Lung (tissue), 11 donors: ENCODE measurements at regions not wholly inside any gene's neighbourhood (a gene's known extent, or its start where the extent isn't known, plus 50 kb on each side); places are given as distances from the start of the nearest gene placed in this dataset.
"Not testable (repeated sequence)": the region's sequence is repeated elsewhere in the genome, so short reads cannot be mapped to it uniquely, and the experiment has no call there.

Experiments used
- ATAC-seq: fragments of 200-7000 bp; cut with Tn5 transposase; one replicate; pipeline ENCODE4 v1.9.1; 2020; ENCODE audit warnings: moderate number of reproducible peaks; ENCODE audit not compliant: insufficient read depth, low FRiP score
- DNase-seq, 3 donors: peaks; one replicate each; pipeline ENCODE4 v3.0.0-alpha.2; 2013 to 2017
- H3K27ac ChIP-seq, 2 donors: one replicate each; pipeline ENCODE4 v1.5.1; 2013; ENCODE audit warnings: mild to moderate bottlenecking in 2 of 2, moderate library complexity in 2 of 2, control low read depth in 1 of 2, inconsistent platforms in 1 of 2, low read depth in 1 of 2, low read length in 1 of 2
- H3K27me3 ChIP-seq, 3 donors: one replicate each; pipeline ENCODE4 v1.5.1; 2013; ENCODE audit warnings: low read length in 2 of 3; ENCODE audit not compliant: control insufficient read depth in 3 of 3, insufficient read depth in 3 of 3
- H3K36me3 ChIP-seq, 4 donors: one replicate each; pipeline ENCODE4 v1.5.1; 2013; ENCODE audit warnings: low read length in 4 of 4, mild to moderate bottlenecking in 1 of 4, moderate library complexity in 1 of 4; ENCODE audit not compliant: control insufficient read depth in 4 of 4, insufficient read depth in 4 of 4
- H3K4me1 ChIP-seq, 5 donors: one replicate each; pipeline ENCODE4 v1.5.1; 2013; ENCODE audit warnings: low read length in 5 of 5, mild to moderate bottlenecking in 2 of 5, moderate library complexity in 1 of 5; ENCODE audit not compliant: control insufficient read depth in 5 of 5, insufficient read depth in 5 of 5
- H3K4me3 ChIP-seq: one replicate; pipeline ENCODE4 v1.5.1; 2013; ENCODE audit warnings: mild to moderate bottlenecking, control low read depth, moderate library complexity
- H3K9ac ChIP-seq, 2 donors: one replicate each; pipeline ENCODE4 v1.5.1; 2013; ENCODE audit warnings: low read length in 2 of 2, control low read depth in 1 of 2; ENCODE audit not compliant: insufficient read depth in 1 of 2
- H3K9me3 ChIP-seq, 4 donors: one replicate each; pipeline ENCODE4 v1.5.1; 2013; ENCODE audit warnings: low read length in 3 of 4, mild to moderate bottlenecking in 1 of 4, moderate library complexity in 1 of 4; ENCODE audit not compliant: control insufficient read depth in 4 of 4, insufficient read depth in 3 of 4
- CTCF ChIP-seq: IDR thresholded peaks from 2 replicates; pipeline ENCODE4 v1.5.1; 2012; ENCODE audit warnings: mild to moderate bottlenecking; ENCODE audit errors: control extremely low read depth, extremely low read depth
- WGBS, 2 donors: extraction: QIAGEN DNeasy Blood & Tissue Kit; methylation state at CpG; one replicate each; pipeline ENCODE4 v1.1.7; 2013; 5-methylcytosine and 5-hydroxymethylcytosine counted together
- donor health status: control.
- donor health status: control.
- donor health status: Bipolar disorder and iron deficiency.
- donor health status: healthy.
- donor health status: DM: yes; HTN: yes; CAD: no.

GRCh38 chr15:69562564-69562963, 109.9 kb downstream of the RPLP1 start:
- no peaks in the 10 kb centered on the region for H3K36me3 ChIP-seq
- H3K9me3 ChIP-seq: no peaks in the 10 kb centered on the region
- no peak for TF ChIP-seq CTCF
- H3K4me3 ChIP-seq: no peak overlapping the region
- no peak overlapping the region for H3K27ac ChIP-seq
- H3K9ac ChIP-seq: no peak overlapping the region
- DNase-seq (no peak), ATAC-seq (no peak)
- no peaks in the 10 kb centered on the region for H3K27me3 ChIP-seq
- WGBS, 2 donors: 82 to 90% methylated on average over 4 of the region's 4 CpGs
- peaks cover 0 to 8% (median 5%) of the 10 kb centered on the region in 5 donors for H3K4me1 ChIP-seq

- no peak for TF ChIP-seq CTCF
- Histone ChIP-seq H3K36me3 (no peaks in the 10 kb centered on the region), H3K9me3 (no peaks in the 10 kb centered on the region), H3K27me3 (no peaks in the 10 kb centered on the region), H3K9ac (no peak overlapping the region), H3K27ac (no peak overlapping the region), H3K4me1 (peaks cover 0 to 8% (median 0%) of the 10 kb centered on the region in 5 donors), H3K4me3 (no peak overlapping the region)
- WGBS, 2 donors: 71 to 86% methylated on average over 9 of the region's 9 CpGs
- no peak for ATAC-seq
- no peak for DNase-seq
Measured at GRCh38 chr15:69565066-69565655, 112.5 kb downstream of the RPLP1 start.

- WGBS, 2 donors: 95 to 96% methylated on average over 28 to 31 of the region's 31 CpGs
- H3K9ac ChIP-seq, H3K27me3 ChIP-seq, ATAC-seq, DNase-seq, H3K27ac ChIP-seq, H3K36me3 ChIP-seq, H3K9me3 ChIP-seq, H3K4me1 ChIP-seq, H3K4me3 ChIP-seq: not testable (repeated sequence)
Measured at GRCh38 chr15:69567238-69567760, 114.7 kb downstream of the RPLP1 start.

- Histone ChIP-seq H3K9me3 (no peaks in the 10 kb centered on the region), H3K4me1 (peaks cover 0 to under 1% (median 0%) of the 10 kb centered on the region in 5 donors), H3K27me3 (no peaks in the 10 kb centered on the region), H3K9ac (no peak overlapping the region), H3K4me3 (no peak overlapping the region), H3K27ac (no peak overlapping the region), H3K36me3 (no peaks in the 10 kb centered on the region)
- no peak for TF ChIP-seq CTCF
- ATAC-seq: no peak
- no peak for DNase-seq
- WGBS, 2 donors: 79 to 81% methylated on average over 8 of the region's 8 CpGs
Measured at GRCh38 chr15:69568173-69569009, 115.8 kb downstream of the RPLP1 start.
